ENCODE measurements at regions not wholly inside any gene's neighbourhood (a gene's known extent, or its start where the extent isn't known, plus 50 kb on each side); places are given as distances from the start of the nearest gene placed in this dataset.

DNA sequence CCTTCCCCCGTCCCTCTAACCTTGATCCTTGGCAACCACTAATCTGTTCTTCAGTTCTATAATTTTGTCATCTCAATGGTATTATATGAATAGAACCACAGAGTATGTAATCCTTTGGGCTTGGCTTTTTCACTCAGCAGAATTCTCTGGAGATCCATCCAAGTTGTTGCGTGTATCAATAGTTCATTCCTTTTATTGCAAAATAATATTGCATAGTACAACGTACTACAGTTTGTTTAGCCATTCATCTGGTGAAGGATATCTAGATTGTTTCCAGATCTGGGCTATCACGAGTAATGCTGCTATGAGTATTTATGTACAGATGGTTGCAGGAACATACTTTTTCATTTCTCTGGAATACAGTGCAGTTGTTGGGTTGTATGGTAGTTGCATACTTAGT, 76.2 kb downstream of the PLXNA1 start:
- TF ChIP-seq, protein P1, sequence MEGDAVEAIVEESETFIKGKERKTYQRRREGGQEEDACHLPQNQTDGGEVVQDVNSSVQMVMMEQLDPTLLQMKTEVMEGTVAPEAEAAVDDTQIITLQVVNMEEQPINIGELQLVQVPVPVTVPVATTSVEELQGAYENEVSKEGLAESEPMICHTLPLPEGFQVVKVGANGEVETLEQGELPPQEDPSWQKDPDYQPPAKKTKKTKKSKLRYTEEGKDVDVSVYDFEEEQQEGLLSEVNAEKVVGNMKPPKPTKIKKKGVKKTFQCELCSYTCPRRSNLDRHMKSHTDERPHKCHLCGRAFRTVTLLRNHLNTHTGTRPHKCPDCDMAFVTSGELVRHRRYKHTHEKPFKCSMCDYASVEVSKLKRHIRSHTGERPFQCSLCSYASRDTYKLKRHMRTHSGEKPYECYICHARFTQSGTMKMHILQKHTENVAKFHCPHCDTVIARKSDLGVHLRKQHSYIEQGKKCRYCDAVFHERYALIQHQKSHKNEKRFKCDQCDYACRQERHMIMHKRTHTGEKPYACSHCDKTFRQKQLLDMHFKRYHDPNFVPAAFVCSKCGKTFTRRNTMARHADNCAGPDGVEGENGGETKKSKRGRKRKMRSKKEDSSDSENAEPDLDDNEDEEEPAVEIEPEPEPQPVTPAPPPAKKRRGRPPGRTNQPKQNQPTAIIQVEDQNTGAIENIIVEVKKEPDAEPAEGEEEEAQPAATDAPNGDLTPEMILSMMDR (IDR thresholded peaks at IDR 0.05), result no peak
- no peak for TF ChIP-seq ZFX (IDR thresholded peaks at IDR 0.05; ENCODE audit: borderline replicate concordance)
